ENCODE measurements at regions not wholly inside any gene's neighbourhood (a gene's known extent, or its start where the extent isn't known, plus 50 kb on each side); places are given as distances from the start of the nearest gene placed in this dataset.
"Not testable (repeated sequence)": the region's sequence is repeated elsewhere in the genome, so short reads cannot be mapped to it uniquely, and the experiment has no call there.

DNA sequence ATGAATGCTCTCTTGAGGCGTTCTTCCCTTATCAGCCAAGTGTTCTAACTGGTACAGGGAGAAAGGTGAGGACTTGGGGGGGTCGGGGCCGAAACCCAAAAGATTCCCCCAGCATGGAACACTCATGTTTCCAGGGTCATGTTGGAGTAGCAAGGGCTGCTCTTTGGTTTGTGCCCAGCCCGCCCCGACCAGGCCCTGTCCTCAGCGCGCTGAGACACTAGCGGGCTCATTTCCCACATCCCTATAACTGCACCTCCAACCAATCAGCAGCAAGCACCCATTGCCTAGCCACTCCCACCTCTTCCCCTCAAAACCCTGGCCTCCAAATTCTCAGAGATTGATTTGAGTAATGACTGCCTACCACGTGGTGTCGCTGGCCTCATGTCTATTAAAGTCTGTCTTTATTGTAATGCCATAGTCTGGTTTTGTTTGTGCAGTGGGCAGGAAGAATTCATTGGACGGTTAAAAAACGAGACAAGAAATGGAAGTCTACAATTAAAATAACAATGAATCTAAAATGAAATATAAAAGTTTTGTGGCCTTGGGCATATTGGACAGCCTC lies 1928.4 kb downstream of the STIM2 start:
- DNase-seq (ENCODE audit: low spot score): no peak
- Mint-ChIP-seq H3K4me1 (ENCODE audit: low read depth) (no peaks in the 10 kb centered on the region), H3K4me3 (no peak overlapping the region), H3K27ac (no peak overlapping the region), H3K36me3 (ENCODE audit: low read depth) (no peaks in the 10 kb centered on the region), H3K9me3 (no peaks in the 10 kb centered on the region), H3K27me3 (ENCODE audit: insufficient read depth) (no peaks in the 10 kb centered on the region)
- intact Hi-C loops (cut with micrococcal nuclease): no loop called here

DNA sequence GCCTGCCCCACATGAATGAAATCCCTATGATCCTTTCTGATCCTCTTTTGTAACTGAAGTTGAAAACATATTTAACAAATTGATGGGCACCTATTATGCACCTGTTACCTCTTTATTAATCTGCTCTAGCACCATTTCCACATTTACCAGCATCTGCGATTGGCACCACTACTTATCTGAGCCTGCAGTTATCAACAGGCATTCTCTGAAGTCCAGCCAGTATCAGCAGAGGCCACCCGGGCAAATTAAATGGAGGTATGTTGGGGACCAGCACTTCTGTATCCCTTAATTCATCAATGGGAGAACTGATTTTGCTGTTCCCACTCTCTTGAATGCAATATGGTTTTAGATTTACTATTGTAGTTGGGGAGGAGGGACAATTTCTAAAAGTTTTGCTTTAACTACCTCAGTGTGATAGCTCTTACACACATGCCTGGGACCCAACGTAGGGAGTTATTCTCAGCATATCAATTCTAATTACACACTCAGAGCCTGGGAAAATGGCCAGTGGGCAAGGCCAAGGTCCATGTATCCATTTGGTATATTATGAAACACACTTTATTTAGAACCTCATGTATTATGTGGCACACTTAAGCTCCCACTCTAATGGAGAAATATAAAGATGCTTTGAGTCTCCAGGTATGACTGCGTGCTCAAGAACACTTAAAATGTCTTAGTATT lies 1927.1 kb upstream of the PCDH7 start:
- Mint-ChIP-seq H3K9me3 (no peaks in the 10 kb centered on the region), H3K27me3 (ENCODE audit: insufficient read depth) (no peaks in the 10 kb centered on the region), H3K36me3 (ENCODE audit: low read depth) (no peaks in the 10 kb centered on the region), H3K27ac (no peak overlapping the region), H3K4me3 (no peak overlapping the region), H3K4me1 (ENCODE audit: low read depth) (no peaks in the 10 kb centered on the region)
- no peak for DNase-seq (ENCODE audit: low spot score)
- intact Hi-C loops (cut with micrococcal nuclease): no loop called here

DNA sequence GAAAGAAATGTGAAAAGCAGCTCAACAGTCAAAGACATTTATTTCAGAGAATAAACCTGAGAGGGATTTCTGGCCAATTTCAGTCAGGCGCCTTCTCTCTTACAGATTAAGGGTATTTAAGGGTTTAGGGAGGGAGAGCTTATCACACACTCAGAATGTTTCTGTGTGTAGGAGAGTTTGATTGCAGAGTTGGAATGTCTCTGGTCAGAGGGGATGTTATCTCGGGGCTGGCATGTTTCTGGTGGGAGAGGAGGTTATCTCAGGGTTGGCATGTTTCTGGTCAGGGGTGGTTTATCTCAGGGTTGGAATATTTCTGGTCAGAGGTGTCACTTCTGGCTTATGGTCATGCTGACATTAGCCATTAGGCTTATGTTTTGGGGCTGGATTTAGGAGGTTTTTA lies 1920.5 kb upstream of the PCDH7 start:
- Mint-ChIP-seq H3K27me3 (ENCODE audit: insufficient read depth) (no peaks in the 10 kb centered on the region), H3K4me1 (ENCODE audit: low read depth) (no peaks in the 10 kb centered on the region), H3K27ac (no peak overlapping the region), H3K9me3 (peaks cover 7% of the 10 kb centered on the region), H3K36me3 (ENCODE audit: low read depth) (no peaks in the 10 kb centered on the region), H3K4me3 (no peak overlapping the region)
- intact Hi-C loops (cut with micrococcal nuclease): no loop called here
- DNase-seq (ENCODE audit: low spot score): no peak

DNA sequence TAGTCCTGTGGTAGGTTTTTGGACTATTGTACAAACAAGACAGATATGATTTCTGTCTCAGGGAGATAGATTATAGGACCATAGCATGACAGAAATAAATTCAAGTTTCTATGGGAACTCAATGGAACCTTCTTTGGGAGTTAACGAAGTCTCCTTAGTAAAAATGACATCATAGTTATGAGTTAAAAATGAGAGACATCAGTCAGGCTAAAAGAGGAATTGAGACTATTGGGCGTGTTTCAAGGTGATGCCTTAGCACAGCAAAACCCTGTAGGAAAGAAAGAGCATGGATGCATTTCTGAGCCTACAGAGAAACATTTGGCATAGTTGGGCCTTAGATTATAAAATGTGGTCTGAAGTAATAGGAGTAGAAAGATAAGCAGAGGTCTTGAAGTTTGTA lies 1909.1 kb upstream of the PCDH7 start:
- Mint-ChIP-seq H3K36me3 (ENCODE audit: low read depth) (no peaks in the 10 kb centered on the region), H3K9me3 (peaks cover 30% of the 10 kb centered on the region), H3K27me3 (ENCODE audit: insufficient read depth) (no peaks in the 10 kb centered on the region), H3K27ac (no peak overlapping the region), H3K4me1 (ENCODE audit: low read depth) (no peaks in the 10 kb centered on the region), H3K4me3 (no peak overlapping the region)
- DNase-seq (ENCODE audit: low spot score): no peak
- intact Hi-C loops (cut with micrococcal nuclease): no loop called here

DNA sequence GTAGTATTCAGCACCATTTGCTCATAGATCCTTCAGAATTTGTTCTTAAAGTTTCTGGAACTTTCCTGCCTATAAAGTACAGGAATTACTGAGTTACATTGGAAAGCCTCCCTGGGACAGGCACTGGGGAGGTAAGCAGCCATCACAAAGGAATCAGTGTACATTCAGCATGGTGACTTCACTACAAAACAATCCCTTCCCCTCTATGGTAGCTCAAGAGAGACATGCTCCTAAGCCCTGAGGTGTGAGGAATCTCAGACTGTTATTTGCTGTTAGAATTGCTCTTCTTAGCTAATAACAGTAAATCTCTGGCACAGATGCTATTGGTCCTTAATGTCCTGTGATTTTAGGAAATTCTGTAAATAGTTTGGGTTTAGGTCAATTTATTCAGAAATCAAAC lies 1898.0 kb upstream of the PCDH7 start:
- intact Hi-C loops (cut with micrococcal nuclease): no loop called here
- Mint-ChIP-seq H3K9me3 (peaks cover 20% of the 10 kb centered on the region), H3K27ac (no peak overlapping the region), H3K27me3 (ENCODE audit: insufficient read depth) (no peaks in the 10 kb centered on the region), H3K4me1 (ENCODE audit: low read depth) (no peaks in the 10 kb centered on the region), H3K4me3 (no peak overlapping the region), H3K36me3 (ENCODE audit: low read depth) (no peaks in the 10 kb centered on the region)
- no peak for DNase-seq (ENCODE audit: low spot score)

DNA sequence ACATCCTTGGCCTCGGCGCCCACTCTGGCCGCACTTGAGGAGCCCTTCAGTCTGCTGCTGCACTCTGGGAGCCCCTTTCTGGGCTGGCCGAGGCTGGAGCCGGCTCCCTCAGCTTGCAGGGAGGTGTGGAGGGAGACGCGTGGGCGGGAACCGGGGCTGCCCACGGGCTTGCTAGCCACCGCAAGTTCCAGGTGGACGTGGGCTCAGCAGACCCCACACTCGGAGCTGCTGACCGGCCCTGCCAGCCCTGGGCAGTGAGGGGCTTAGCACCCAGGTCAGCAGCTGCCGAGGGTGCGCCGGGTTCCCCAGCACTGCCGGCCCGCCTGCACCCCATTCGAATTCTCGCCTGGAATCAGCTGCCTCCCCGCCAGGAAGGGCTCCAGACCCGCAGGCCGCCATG lies 1892.3 kb upstream of the PCDH7 start:
- no peaks in the 10 kb centered on the region for H3K36me3 Mint-ChIP-seq (ENCODE audit: low read depth)
- no peaks in the 10 kb centered on the region for H3K4me1 Mint-ChIP-seq (ENCODE audit: low read depth)
- no peaks in the 10 kb centered on the region for H3K27me3 Mint-ChIP-seq (ENCODE audit: insufficient read depth)
- H3K9me3 Mint-ChIP-seq: peaks cover 33% of the 10 kb centered on the region
- no peak overlapping the region for H3K27ac Mint-ChIP-seq
- DNase-seq (ENCODE audit: low spot score): no peak
- no peak overlapping the region for H3K4me3 Mint-ChIP-seq
- intact Hi-C loops (cut with micrococcal nuclease): no loop called here

DNA sequence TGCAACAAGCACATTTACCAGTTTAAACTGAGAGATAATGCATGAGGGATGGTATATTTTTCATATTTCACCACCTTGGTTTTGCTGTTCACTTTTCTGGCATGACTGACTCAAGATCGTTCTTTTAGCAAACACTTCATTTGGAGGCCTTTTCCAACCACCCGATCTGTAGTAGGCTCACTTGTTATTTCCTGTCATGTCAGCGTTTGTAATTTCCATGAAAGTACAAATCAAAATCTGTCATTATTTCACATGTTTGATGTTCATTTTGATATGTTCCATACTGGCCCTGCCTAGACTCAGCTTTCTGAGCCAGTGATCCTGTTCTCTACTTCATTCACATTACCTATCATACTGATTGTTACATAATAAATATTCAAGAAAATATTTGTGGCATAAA lies 1888.3 kb upstream of the PCDH7 start:
- no peak for DNase-seq (ENCODE audit: low spot score)
- Mint-ChIP-seq H3K9me3 (peaks cover 24% of the 10 kb centered on the region), H3K4me1 (ENCODE audit: low read depth) (no peaks in the 10 kb centered on the region), H3K27ac (no peak overlapping the region), H3K4me3 (no peak overlapping the region), H3K36me3 (ENCODE audit: low read depth) (no peaks in the 10 kb centered on the region), H3K27me3 (ENCODE audit: insufficient read depth) (no peaks in the 10 kb centered on the region)
- intact Hi-C loops (cut with micrococcal nuclease): no loop called here

DNA sequence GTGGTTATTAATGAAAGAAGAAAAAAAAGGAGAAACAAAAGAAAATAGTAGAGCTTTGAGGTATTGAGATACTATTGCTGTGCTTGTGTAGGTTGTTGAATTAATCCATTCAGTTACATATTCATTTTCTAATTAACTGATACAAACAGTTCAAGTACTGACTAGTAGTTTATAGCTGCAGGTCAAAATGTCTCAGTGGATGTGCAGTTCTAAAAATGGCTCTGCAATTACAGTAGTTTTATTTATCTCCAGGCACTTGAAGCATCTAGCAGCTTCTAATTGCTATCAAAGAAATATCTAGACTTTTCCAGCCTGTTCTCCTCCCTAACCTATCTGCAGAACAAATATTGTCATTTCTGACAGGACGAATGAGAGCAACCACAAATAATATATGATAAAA lies 1887.7 kb upstream of the PCDH7 start:
- H3K27me3 Mint-ChIP-seq (ENCODE audit: insufficient read depth): no peaks in the 10 kb centered on the region
- no peak overlapping the region for H3K4me3 Mint-ChIP-seq
- no peaks in the 10 kb centered on the region for H3K36me3 Mint-ChIP-seq (ENCODE audit: low read depth)
- no peak for DNase-seq (ENCODE audit: low spot score)
- no peak overlapping the region for H3K27ac Mint-ChIP-seq
- intact Hi-C loops (cut with micrococcal nuclease): no loop called here
- H3K4me1 Mint-ChIP-seq (ENCODE audit: low read depth): no peaks in the 10 kb centered on the region
- H3K9me3 Mint-ChIP-seq: peaks cover 19% of the 10 kb centered on the region

DNA sequence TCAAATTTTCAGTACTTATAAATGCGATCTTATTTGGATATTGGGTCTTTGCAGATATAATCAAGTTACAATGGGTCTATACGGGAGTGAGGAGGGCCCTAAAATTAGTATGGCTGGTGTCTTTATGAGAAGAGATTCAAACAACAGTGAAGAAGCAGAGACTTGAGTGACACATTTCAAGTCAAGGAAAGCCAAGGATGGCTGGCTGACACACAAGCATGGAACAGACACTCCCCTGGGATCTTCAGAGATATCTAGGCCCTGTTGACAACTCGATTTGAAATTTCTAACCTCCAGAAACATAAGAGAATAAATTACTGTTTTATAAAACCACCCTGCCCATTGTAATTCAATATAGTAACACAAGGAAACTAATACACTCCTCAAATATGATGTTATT lies 1886.0 kb upstream of the PCDH7 start:
- no peaks in the 10 kb centered on the region for H3K27me3 Mint-ChIP-seq (ENCODE audit: insufficient read depth)
- H3K4me1 Mint-ChIP-seq (ENCODE audit: low read depth): no peaks in the 10 kb centered on the region
- no peak for DNase-seq (ENCODE audit: low spot score)
- no peak overlapping the region for H3K4me3 Mint-ChIP-seq
- no peaks in the 10 kb centered on the region for H3K36me3 Mint-ChIP-seq (ENCODE audit: low read depth)
- peaks cover 18% of the 10 kb centered on the region for H3K9me3 Mint-ChIP-seq
- no peak overlapping the region for H3K27ac Mint-ChIP-seq
- intact Hi-C loops (cut with micrococcal nuclease): no loop called here

DNA sequence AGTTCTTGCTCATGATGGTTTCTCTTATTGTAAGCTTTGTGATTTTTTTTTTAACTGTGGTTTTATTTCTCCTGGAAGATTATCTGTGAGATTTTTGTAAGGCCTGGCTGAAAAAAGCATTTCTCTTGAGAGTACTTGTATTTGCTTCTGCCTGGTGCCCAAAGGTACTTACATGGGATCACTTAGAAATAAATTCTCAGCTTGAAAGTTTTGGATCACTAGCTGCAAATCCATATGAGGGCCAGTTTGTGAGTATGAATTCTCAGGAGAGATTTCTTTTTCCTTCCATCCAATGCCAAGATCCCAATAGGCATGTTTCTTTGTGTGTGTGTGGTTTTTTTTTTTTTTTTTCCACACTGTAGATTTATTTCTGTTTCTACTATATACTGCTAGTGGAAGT lies 1884.7 kb upstream of the PCDH7 start:
- intact Hi-C loops (cut with micrococcal nuclease): no loop called here
- Mint-ChIP-seq H3K4me1 (ENCODE audit: low read depth) (no peaks in the 10 kb centered on the region), H3K4me3 (no peak overlapping the region), H3K9me3 (peaks cover 17% of the 10 kb centered on the region), H3K36me3 (ENCODE audit: low read depth) (no peaks in the 10 kb centered on the region), H3K27me3 (ENCODE audit: insufficient read depth) (no peaks in the 10 kb centered on the region), H3K27ac (no peak overlapping the region)
- no peak for DNase-seq (ENCODE audit: low spot score)

DNA sequence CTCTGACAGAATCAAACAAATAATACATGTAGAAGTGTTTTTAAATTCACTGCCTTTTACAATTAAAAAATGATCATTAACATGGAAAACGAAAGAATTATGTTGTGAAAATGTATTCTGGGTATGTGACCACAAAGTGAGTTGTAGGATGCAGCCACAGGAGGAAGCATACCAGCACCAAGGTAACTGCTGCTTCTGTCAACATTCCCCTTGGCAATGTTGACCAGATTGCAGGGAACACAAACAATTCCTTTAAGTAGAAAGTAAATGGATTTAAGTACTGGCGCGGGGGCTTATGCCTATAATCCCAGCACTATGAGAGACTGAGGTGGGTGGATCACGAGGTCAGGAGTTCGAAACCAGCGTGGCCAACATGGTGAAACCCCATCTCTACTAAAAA lies 1877.9 kb upstream of the PCDH7 start:
- no peak for DNase-seq (ENCODE audit: low spot score)
- Mint-ChIP-seq H3K27me3 (ENCODE audit: insufficient read depth) (no peaks in the 10 kb centered on the region), H3K36me3 (ENCODE audit: low read depth) (no peaks in the 10 kb centered on the region), H3K27ac (no peak overlapping the region), H3K4me3 (no peak overlapping the region), H3K4me1 (ENCODE audit: low read depth) (no peaks in the 10 kb centered on the region), H3K9me3 (peaks cover 20% of the 10 kb centered on the region)
- intact Hi-C loops (cut with micrococcal nuclease): no loop called here

DNA sequence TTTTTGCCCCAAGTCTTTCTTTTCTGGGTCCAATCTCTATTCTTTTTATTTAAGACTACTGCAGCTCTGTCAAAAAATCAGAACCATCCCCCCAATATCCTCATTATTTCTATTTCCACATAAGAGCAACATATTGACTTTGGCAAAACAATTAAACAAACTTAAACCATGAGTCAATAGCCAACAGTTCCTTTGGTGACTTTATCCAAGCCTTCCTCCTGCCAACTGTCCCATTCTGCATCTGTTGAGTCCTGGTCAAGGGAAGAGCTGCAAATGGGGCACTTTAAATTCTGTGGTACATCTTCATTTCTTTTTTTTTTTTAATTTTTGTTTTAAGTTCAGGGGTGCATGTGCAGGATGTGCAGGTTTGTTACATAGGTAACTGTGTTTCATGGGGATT lies 1875.0 kb upstream of the PCDH7 start:
- H3K4me3 Mint-ChIP-seq: no peak overlapping the region
- no peaks in the 10 kb centered on the region for H3K27me3 Mint-ChIP-seq (ENCODE audit: insufficient read depth)
- no peaks in the 10 kb centered on the region for H3K36me3 Mint-ChIP-seq (ENCODE audit: low read depth)
- H3K4me1 Mint-ChIP-seq (ENCODE audit: low read depth): no peaks in the 10 kb centered on the region
- DNase-seq (ENCODE audit: low spot score): no peak
- H3K9me3 Mint-ChIP-seq: peaks cover 26% of the 10 kb centered on the region
- intact Hi-C loops (cut with micrococcal nuclease): no loop called here
- H3K27ac Mint-ChIP-seq: no peak overlapping the region

DNA sequence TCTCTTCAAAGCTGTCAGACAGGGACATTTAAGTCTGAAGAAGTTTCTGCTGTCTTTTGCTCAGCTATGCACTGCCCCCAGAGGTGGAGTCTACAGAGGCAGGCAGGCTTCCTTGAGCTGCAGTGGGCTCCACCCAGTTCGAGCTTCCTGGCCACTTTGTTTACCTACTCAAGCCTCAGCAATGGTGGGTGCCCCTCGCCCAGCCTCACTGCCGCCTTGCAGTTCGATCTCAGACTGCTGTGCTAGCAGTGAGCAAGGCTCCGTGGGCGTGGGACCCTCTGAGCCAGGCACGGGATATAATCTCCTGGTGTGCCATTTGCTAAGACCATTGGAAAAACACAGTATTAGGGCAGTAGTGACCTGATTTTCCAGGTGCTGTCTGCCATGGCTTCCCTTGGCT lies 1863.1 kb upstream of the PCDH7 start:
- H3K4me1 Mint-ChIP-seq (ENCODE audit: low read depth); DNase-seq (ENCODE audit: low spot score); intact Hi-C loops (cut with micrococcal nuclease); H3K4me3 Mint-ChIP-seq; H3K27ac Mint-ChIP-seq; H3K27me3 Mint-ChIP-seq (ENCODE audit: insufficient read depth); H3K36me3 Mint-ChIP-seq (ENCODE audit: low read depth): not testable (repeated sequence)
- H3K9me3 Mint-ChIP-seq: peaks cover 11% of the 10 kb centered on the region

DNA sequence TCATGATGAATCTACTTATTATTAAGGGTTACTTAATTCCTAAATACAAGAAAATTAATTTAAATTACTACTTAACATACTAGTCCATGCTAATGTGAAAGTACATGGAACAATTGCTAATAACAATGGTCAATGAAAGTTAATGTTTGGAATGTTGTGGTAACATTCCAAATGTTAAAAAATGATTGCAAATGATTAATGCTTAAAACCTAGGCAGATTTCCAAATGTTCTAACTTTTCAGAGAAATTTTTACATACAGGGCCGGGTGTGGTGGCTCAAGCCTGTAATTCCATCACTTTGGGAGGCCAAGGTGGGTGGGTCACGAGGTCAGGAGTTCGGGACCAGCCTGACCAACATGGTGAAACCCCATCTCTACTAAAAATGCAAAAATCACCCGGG lies 1851.3 kb upstream of the PCDH7 start:
- no peaks in the 10 kb centered on the region for H3K36me3 Mint-ChIP-seq (ENCODE audit: low read depth)
- DNase-seq (ENCODE audit: low spot score): no peak
- no peak overlapping the region for H3K4me3 Mint-ChIP-seq
- no peaks in the 10 kb centered on the region for H3K27me3 Mint-ChIP-seq (ENCODE audit: insufficient read depth)
- intact Hi-C loops (cut with micrococcal nuclease): no loop called here
- H3K4me1 Mint-ChIP-seq (ENCODE audit: low read depth): no peaks in the 10 kb centered on the region
- H3K27ac Mint-ChIP-seq: no peak overlapping the region
- peaks cover 12% of the 10 kb centered on the region for H3K9me3 Mint-ChIP-seq
